ENCODE measurements at regions not wholly inside any gene's neighbourhood (a gene's known extent, or its start where the extent isn't known, plus 50 kb on each side); places are given as distances from the start of the nearest gene placed in this dataset.

- TF ChIP-seq CTCF (IDR thresholded peaks at IDR 0.05), result no peak
- TF ChIP-seq POLR2A (IDR thresholded peaks at IDR 0.05), result no peak
Observed at GRCh38 chr12:88880051-88880450, 299.8 kb upstream of the KITLG start.
